AG09309 (cell line): ENCODE measurements at regions not wholly inside any gene's neighbourhood (a gene's known extent, or its start where the extent isn't known, plus 50 kb on each side); places are given as distances from the start of the nearest gene placed in this dataset.

ENCODE experiments used
- DNase-seq: peaks from one replicate; pipeline ENCODE4 v3.0.0-alpha.2; 2010; ENCODE audit warnings: low read depth
- H3K4me3 ChIP-seq: 2 replicates; pipeline ENCODE4 v1.5.1; 2011; ENCODE audit warnings: mild to moderate bottlenecking, low read depth, low read length, moderate library complexity; ENCODE audit not compliant: control insufficient read depth
- CTCF ChIP-seq: IDR thresholded peaks from 2 replicates; pipeline ENCODE4 v1.5.1; 2011; ENCODE audit warnings: mild to moderate bottlenecking, low read depth, low read length, inconsistent platforms; ENCODE audit not compliant: insufficient read depth, control insufficient read depth; ENCODE audit errors: missing control alignments

- DNase-seq: no peak
- H3K4me3 ChIP-seq: no peak overlapping the region
- no peak for TF ChIP-seq CTCF
Observed at GRCh38 chr4:112926819-112927218, 122.6 kb upstream of the ANK2 start.

- no peak for DNase-seq
- H3K4me3 ChIP-seq: no peak overlapping the region
- TF ChIP-seq CTCF: no peak
Observed at GRCh38 chr4:112927544-112927943, 121.9 kb upstream of the ANK2 start.

GRCh38 chr4:112931001-112931400 lies 118.5 kb upstream of the ANK2 start:
- DNase-seq: no peak
- TF ChIP-seq CTCF: no peak
- H3K4me3 ChIP-seq: no peak overlapping the region

GRCh38 chr4:112933790-112934189 lies 115.7 kb upstream of the ANK2 start:
- no peak for DNase-seq
- no peak for TF ChIP-seq CTCF
- no peak overlapping the region for H3K4me3 ChIP-seq

- peak; percentile 68 for TF ChIP-seq CTCF
- H3K4me3 ChIP-seq: no peak overlapping the region
- DNase-seq: no peak
Observed at GRCh38 chr4:112938461-112939058, 110.9 kb upstream of the ANK2 start.

GRCh38 chr4:112939901-112940300 lies 109.6 kb upstream of the ANK2 start:
- no peak overlapping the region for H3K4me3 ChIP-seq
- no peak for TF ChIP-seq CTCF
- DNase-seq: no peak

GRCh38 chr4:112940336-112940735 lies 109.1 kb upstream of the ANK2 start:
- no peak overlapping the region for H3K4me3 ChIP-seq
- TF ChIP-seq CTCF: no peak
- no peak for DNase-seq
